EL (cell line): ENCODE measurements at regions not wholly inside any gene's neighbourhood (a gene's known extent, or its start where the extent isn't known, plus 50 kb on each side); places are given as distances from the start of the nearest gene placed in this dataset.
"Not testable (repeated sequence)": the region's sequence is repeated elsewhere in the genome, so short reads cannot be mapped to it uniquely, and the experiment has no call there.

Experiments used
- DNase-seq: peaks from one replicate; pipeline ENCODE4 v3.0.0-alpha.2; 2016

GRCh38 chr5:66354422-66354821, 210.3 kb downstream of the SREK1 start:
- DNase-seq = no peak

GRCh38 chr5:66356011-66356565, 212.0 kb downstream of the SREK1 start:
- DNase-seq = peak; percentile 14

- no peak for DNase-seq
Measured at GRCh38 chr5:66358741-66359140, 214.6 kb downstream of the SREK1 start.

- DNase-seq = no peak
Measured at GRCh38 chr5:66361070-66361469, 217.0 kb downstream of the SREK1 start.

GRCh38 chr5:66362046-66362445, 217.9 kb downstream of the SREK1 start:
- DNase-seq = no peak

- no peak for DNase-seq
Measured at GRCh38 chr5:66362687-66363086, 218.6 kb downstream of the SREK1 start.

GRCh38 chr5:66363097-66363496, 219.0 kb downstream of the SREK1 start:
- no peak for DNase-seq

- no peak for DNase-seq
Measured at GRCh38 chr5:66364186-66364585, 220.1 kb downstream of the SREK1 start.

GRCh38 chr5:66365981-66366380, 221.9 kb downstream of the SREK1 start:
- no peak for DNase-seq

- DNase-seq = no peak
Measured at GRCh38 chr5:66367814-66368541, 223.9 kb downstream of the SREK1 start.

GRCh38 chr5:66368811-66369210, 224.7 kb downstream of the SREK1 start:
- no peak for DNase-seq

- no peak for DNase-seq
Measured at GRCh38 chr5:66377747-66378146, 218.4 kb upstream of the MAST4 start.

GRCh38 chr5:66378407-66378806, 217.8 kb upstream of the MAST4 start:
- DNase-seq = no peak

- DNase-seq = no peak
Measured at GRCh38 chr5:66382152-66382551, 214.0 kb upstream of the MAST4 start.

- DNase-seq = not testable (repeated sequence)
Measured at GRCh38 chr5:66405145-66405544, 191.0 kb upstream of the MAST4 start.

GRCh38 chr5:66406761-66407336, 189.3 kb upstream of the MAST4 start:
- DNase-seq = no peak

GRCh38 chr5:66407765-66408164, 188.4 kb upstream of the MAST4 start:
- DNase-seq = no peak

- no peak for DNase-seq
Measured at GRCh38 chr5:66408576-66408975, 187.6 kb upstream of the MAST4 start.

GRCh38 chr5:66410122-66410521, 186.1 kb upstream of the MAST4 start:
- DNase-seq = no peak

GRCh38 chr5:66411701-66412100, 184.5 kb upstream of the MAST4 start:
- no peak for DNase-seq

GRCh38 chr5:66413931-66414330, 182.3 kb upstream of the MAST4 start:
- no peak for DNase-seq

GRCh38 chr5:66415208-66415607, 181.0 kb upstream of the MAST4 start:
- no peak for DNase-seq

- DNase-seq = no peak
Measured at GRCh38 chr5:66416698-66417097, 179.5 kb upstream of the MAST4 start.

- no peak for DNase-seq
Measured at GRCh38 chr5:66417781-66418180, 178.4 kb upstream of the MAST4 start.

GRCh38 chr5:66423484-66423883, 172.7 kb upstream of the MAST4 start:
- DNase-seq = no peak
